Aorta (tissue), 5 donors: ENCODE measurements at regions not wholly inside any gene's neighbourhood (a gene's known extent, or its start where the extent isn't known, plus 50 kb on each side); places are given as distances from the start of the nearest gene placed in this dataset.

Experiments
- ATAC-seq: fragments of 200-7000 bp; cut with Tn5 transposase; one replicate; pipeline ENCODE4 v1.9.1; 2022; ENCODE audit warnings: moderate library complexity; ENCODE audit not compliant: low FRiP score
- DNase-seq, 2 donors: peaks; one replicate each; pipeline ENCODE4 v3.0.0-alpha.2; 2020
- H3K27ac ChIP-seq, 2 donors: one replicate each; pipeline ENCODE4 v1.5.1; 2013; ENCODE audit warnings: low read length in 2 of 2, mild to moderate bottlenecking in 2 of 2, moderate library complexity in 2 of 2, control low read depth in 1 of 2, inconsistent platforms in 1 of 2, low read depth in 1 of 2
- H3K27me3 ChIP-seq, 2 donors: one replicate each; pipeline ENCODE4 v1.6.1; 2013; ENCODE audit warnings: control low read depth in 1 of 2, low read length in 1 of 2, mild to moderate bottlenecking in 1 of 2, moderate library complexity in 1 of 2; ENCODE audit not compliant: insufficient read depth in 2 of 2, control insufficient read depth in 1 of 2
- H3K36me3 ChIP-seq, 2 donors: one replicate each; pipeline ENCODE4 v1.6.1; 2013; ENCODE audit warnings: control low read depth in 1 of 2, low read length in 1 of 2, mild to moderate bottlenecking in 1 of 2; ENCODE audit not compliant: insufficient read depth in 2 of 2, control insufficient read depth in 1 of 2
- H3K4me1 ChIP-seq, 2 donors: one replicate each; pipeline ENCODE4 v1.6.1; 2013; ENCODE audit warnings: low read length in 2 of 2, control low read depth in 1 of 2, mild to moderate bottlenecking in 1 of 2, moderate library complexity in 1 of 2; ENCODE audit not compliant: insufficient read depth in 2 of 2, control insufficient read depth in 1 of 2
- H3K4me3 ChIP-seq, 2 donors: one replicate each; pipeline ENCODE4 v1.5.1; 2013; ENCODE audit warnings: low read length in 2 of 2, control low read depth in 1 of 2, mild to moderate bottlenecking in 1 of 2
- H3K9me3 ChIP-seq: one replicate; pipeline ENCODE4 v1.6.1; 2013; ENCODE audit warnings: mild to moderate bottlenecking, low read length; ENCODE audit not compliant: control insufficient read depth
- WGBS, 2 donors: extraction: QIAGEN DNeasy Blood & Tissue Kit; methylation state at CpG; one replicate each; pipeline ENCODE4 v1.1.7; 2013; 5-methylcytosine and 5-hydroxymethylcytosine counted together
- intact Hi-C, 2 donors: fragments of 100-400 bp; cut with DNase I; formaldehyde crosslinking; loops; one replicate each; pipeline versions ENCODE4 v1.14.2 to v1.15.0; 2022
- donor health status: healthy with polysubstance abuse.
- donor health status: Bipolar disorder and iron deficiency.
- donor health status: DM: no; HTN: no; CAD: no.
- donor health status: DM: no; HTN: no; CAD: no.
- donor health status: DM: yes; HTN: yes; CAD: no.

DNA sequence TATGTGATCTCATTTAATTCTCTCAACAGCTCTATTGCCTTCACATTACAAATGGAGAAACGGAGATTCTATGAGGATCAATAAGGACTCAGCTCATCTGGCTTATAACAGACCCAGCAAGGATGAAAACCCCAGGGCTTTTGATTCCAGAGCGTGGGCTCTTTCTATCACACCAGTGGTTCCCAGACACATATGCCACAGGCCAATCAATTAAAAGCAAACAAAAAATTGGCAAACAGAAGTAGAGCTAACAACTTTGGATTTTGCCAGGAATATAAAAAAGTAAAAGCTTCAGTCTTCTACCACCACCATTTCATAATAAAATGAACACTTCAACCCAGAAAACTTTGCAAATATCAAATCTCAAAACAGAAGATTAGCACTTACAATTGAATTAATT is 71.1 kb upstream of the FAT3 start:
- no peaks in the 10 kb centered on the region for H3K9me3 ChIP-seq
- 75 to 76% methylated on average over 2 of the region's 2 CpGs for whole genome bisulfite sequencing, 2 donors
- ATAC-seq, result no peak
- intact Hi-C loops, result no loop called here
- H3K4me3 ChIP-seq, result no peak overlapping the region
- no peaks in the 10 kb centered on the region for H3K36me3 ChIP-seq
- H3K4me1 ChIP-seq, result peaks cover 0 to 1% of the 10 kb centered on the region in 2 donors
- no peak overlapping the region for H3K27ac ChIP-seq
- DNase-seq, result no peak
- no peaks in the 10 kb centered on the region for H3K27me3 ChIP-seq

DNA sequence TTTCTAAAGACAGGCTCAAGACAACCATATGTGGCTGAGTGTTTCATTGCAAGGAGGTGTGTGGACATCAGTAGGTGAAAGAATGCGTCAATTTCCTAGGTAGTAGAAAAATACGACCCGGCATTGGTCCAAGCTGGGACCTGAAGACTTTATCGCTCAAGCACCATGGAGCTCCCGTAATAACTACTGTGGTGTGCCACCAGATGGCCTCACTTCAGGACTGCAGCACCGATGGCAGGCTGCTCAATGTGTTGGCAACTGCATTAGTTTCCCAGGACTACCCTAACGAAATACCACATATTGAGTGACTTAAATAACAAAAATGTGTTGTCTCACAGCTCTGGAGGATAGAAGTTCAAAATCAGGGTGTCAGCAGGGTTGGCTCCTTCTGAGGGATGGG is 72.4 kb upstream of the FAT3 start:
- ATAC-seq, result no peak
- intact Hi-C loops, result no loop called here

DNA sequence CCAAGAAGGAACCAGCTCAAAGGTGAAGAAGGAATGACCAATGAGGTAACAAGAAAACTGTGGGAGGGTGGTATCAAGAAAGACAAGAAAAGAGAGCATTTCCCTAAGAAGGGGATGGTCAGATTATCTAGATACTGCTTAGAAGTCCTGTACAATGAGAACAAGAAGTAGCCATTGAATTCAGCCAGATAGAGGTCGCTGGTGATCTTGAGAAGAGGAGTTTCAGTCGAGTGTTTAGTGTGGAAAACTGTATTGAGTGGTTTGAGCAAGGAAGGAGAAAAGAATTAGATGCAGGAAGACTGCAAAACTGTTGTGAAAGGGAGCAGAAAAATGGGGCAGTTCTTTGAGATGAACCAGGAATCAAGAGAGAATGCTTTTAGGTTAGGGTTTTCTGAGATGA is 74.6 kb upstream of the FAT3 start:
- WGBS, 2 donors, result 40 to 47% methylated on average over 2 of the region's 2 CpGs
- H3K4me3 ChIP-seq, result no peak overlapping the region
- ATAC-seq (no peak), DNase-seq (no peak)
- no peaks in the 10 kb centered on the region for H3K36me3 ChIP-seq
- no peaks in the 10 kb centered on the region for H3K9me3 ChIP-seq
- intact Hi-C loops, result no loop called here
- H3K27me3 ChIP-seq, result no peaks in the 10 kb centered on the region
- peaks cover 0 to 1% of the 10 kb centered on the region in 2 donors for H3K4me1 ChIP-seq
- H3K27ac ChIP-seq, result no peak overlapping the region

More for the DNA sequence above, 72.4 kb upstream of the FAT3 start:
- no peaks in the 10 kb centered on the region for H3K36me3 ChIP-seq
- no peak overlapping the region for H3K27ac ChIP-seq
- no peak overlapping the region for H3K4me3 ChIP-seq
- H3K27me3 ChIP-seq, result no peaks in the 10 kb centered on the region
- H3K4me1 ChIP-seq, result peaks cover 0 to 1% of the 10 kb centered on the region in 2 donors
- no peak for DNase-seq
- 80 to 91% methylated on average over 7 of the region's 7 CpGs for WGBS, 2 donors
- no peaks in the 10 kb centered on the region for H3K9me3 ChIP-seq

DNA sequence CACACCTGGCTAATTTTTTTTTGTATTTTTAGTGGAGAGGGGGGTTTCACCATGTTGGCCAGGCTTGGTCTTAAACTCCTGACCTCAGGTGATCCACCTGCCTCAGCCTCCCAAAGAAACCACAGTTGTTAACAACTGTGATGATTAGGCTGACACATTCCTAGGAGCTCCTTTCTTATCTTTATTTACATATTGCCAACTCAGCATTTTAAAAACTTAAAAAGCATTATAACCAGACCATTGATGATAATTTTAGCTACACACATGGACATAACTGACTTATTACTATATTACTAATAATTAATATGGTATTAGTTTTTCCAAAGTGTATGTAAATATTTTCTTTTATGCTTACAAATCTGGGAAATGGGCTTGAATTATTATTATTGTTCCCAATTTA is 82.9 kb upstream of the FAT3 start:
- Histone ChIP-seq H3K27me3 (no peaks in the 10 kb centered on the region), H3K4me1 (no peaks in the 10 kb centered on the region), H3K27ac (no peak overlapping the region), H3K4me3 (no peak overlapping the region), H3K9me3 (peaks cover 2% of the 10 kb centered on the region), H3K36me3 (no peaks in the 10 kb centered on the region)
- ATAC-seq, result no peak
- intact Hi-C loops, result no loop called here
- no peak for DNase-seq

DNA sequence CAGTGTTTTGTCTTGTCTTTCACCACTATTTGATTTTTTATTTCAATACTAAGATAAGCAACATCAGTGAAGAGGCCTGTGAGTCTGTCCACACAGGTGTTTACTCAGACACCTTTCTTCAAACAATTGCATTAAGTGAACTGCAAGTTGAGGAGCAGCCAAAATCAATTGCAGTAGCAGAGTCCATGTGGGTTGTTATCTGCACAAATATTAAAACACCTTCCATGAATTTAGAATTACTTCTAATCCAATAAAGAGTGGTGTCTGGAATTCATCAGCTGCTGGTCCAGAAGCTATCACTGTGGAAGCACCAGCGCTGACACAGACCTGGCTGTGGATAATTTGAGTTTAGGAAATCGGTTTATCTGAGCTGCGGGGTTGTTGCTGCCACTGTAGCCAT is 83.5 kb upstream of the FAT3 start:
- no peaks in the 10 kb centered on the region for H3K4me1 ChIP-seq
- H3K4me3 ChIP-seq, result no peak overlapping the region
- no peaks in the 10 kb centered on the region for H3K36me3 ChIP-seq
- H3K9me3 ChIP-seq, result peaks cover 2% of the 10 kb centered on the region
- 65 to 85% methylated on average over 3 of the region's 3 CpGs for WGBS, 2 donors
- no peak for ATAC-seq
- no peak for DNase-seq
- no peak overlapping the region for H3K27ac ChIP-seq
- intact Hi-C loops, result no loop called here
- H3K27me3 ChIP-seq, result no peaks in the 10 kb centered on the region

DNA sequence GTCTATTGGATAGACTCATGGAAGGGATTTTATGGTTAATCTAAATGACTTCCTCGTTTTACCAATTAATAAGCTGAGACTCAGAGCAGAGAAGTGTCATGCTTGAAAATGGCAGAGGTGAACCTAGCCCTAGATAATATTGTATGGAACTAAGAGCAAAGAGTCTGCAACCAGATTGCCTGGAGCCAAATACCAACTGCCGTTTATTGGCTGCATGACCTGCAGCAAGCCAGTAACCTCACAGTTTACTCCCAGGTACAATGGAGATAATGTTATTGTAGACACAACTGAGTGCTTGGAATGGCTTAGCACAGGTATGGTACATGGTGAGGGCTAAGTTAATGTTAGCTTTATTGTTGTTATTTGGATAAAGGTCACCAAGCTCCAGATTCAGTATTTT is 84.6 kb upstream of the FAT3 start:
- no peak for ATAC-seq
- no peak overlapping the region for H3K4me3 ChIP-seq
- no peaks in the 10 kb centered on the region for H3K27me3 ChIP-seq
- H3K4me1 ChIP-seq, result no peaks in the 10 kb centered on the region
- H3K27ac ChIP-seq, result no peak overlapping the region
- H3K36me3 ChIP-seq, result no peaks in the 10 kb centered on the region
- intact Hi-C loops, result no loop called here
- peaks cover 2% of the 10 kb centered on the region for H3K9me3 ChIP-seq
- WGBS, 2 donors, result 82 to 86% methylated on average over 2 of the region's 2 CpGs
- no peak for DNase-seq

DNA sequence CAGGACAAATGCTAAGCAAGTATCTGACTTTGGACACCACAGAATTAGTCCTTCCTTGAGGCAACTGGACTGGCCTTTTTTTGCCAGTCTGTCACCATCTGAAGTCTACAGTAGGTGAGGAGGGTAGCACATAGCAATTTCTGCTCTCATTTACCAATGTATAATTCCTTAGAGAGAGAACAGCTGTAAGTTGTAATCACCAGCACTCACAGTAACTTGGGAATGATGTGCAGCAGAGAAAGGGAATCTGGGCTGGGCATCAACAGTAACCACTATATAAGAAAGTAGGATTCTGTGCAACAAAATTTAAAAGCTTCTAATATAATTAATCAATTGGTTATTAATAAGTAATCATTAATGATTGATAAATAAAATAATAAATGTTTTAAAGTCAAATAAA is 86.3 kb upstream of the FAT3 start:
- DNase-seq (no peak), ATAC-seq (no peak)
- intact Hi-C loops, result no loop called here
- H3K4me1 ChIP-seq, result no peaks in the 10 kb centered on the region
- no peak overlapping the region for H3K4me3 ChIP-seq
- peaks cover 2% of the 10 kb centered on the region for H3K9me3 ChIP-seq
- no peak overlapping the region for H3K27ac ChIP-seq
- H3K27me3 ChIP-seq, result no peaks in the 10 kb centered on the region
- H3K36me3 ChIP-seq, result no peaks in the 10 kb centered on the region

DNA sequence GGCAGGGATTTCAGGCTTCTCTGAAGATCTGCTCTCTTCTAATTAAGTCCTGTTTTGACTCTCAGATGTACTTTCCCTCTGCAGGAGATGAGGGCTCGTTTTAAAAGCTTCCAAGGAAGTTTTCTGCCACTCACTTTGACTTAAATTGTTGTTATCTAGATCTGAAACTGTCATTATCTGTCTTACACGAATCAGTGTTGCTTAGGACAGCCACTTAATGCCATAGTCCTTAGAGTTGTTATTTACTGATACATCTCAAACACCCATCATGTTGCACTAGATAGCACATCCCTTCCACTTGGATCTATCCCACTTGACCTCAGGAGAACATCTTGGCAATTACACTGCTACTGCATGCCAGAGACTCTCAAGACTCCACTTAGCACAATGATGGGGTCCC is 86.9 kb upstream of the FAT3 start:
- no peaks in the 10 kb centered on the region for H3K27me3 ChIP-seq
- no peaks in the 10 kb centered on the region for H3K36me3 ChIP-seq
- H3K27ac ChIP-seq, result no peak overlapping the region
- no peaks in the 10 kb centered on the region for H3K4me1 ChIP-seq
- intact Hi-C loops, result no loop called here
- WGBS, 2 donors, result 67 to 71% methylated on average over 2 of the region's 2 CpGs
- H3K9me3 ChIP-seq, result peaks cover 4% of the 10 kb centered on the region
- ATAC-seq (no peak), DNase-seq (no peak)
- no peak overlapping the region for H3K4me3 ChIP-seq

DNA sequence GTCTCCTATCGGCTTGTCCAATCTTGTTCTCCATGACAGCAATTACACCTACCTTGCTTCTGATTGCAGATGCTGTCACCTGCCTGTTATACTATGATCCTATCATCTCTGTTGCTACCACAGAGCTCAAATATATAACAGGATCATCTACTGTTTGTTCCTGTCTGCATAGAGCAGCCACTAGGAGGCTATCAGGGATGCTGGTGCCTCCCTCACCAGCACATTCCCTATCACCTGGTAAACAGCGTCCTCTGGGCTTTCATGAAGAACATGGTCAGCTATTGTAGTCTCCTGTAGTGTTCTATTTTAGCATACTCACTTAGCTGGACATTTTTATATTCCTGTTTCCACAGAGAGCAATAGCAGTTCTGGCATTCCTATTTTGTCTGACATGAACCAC is 87.8 kb upstream of the FAT3 start:
- no peaks in the 10 kb centered on the region for H3K36me3 ChIP-seq
- no peak overlapping the region for H3K27ac ChIP-seq
- DNase-seq, result no peak
- intact Hi-C loops, result no loop called here
- no peak overlapping the region for H3K4me3 ChIP-seq
- WGBS, 2 donors, result 83 to 87% methylated on average over 2 of the region's 2 CpGs
- ATAC-seq, result no peak
- H3K9me3 ChIP-seq, result peaks cover 4% of the 10 kb centered on the region
- no peaks in the 10 kb centered on the region for H3K4me1 ChIP-seq
- no peaks in the 10 kb centered on the region for H3K27me3 ChIP-seq
